CD4-positive, alpha-beta T cell treated with Interleukin-6 at 100 ng/mL for 8 hours (primary cell): ENCODE measurements at regions not wholly inside any gene's neighbourhood (a gene's known extent, or its start where the extent isn't known, plus 50 kb on each side); places are given as distances from the start of the nearest gene placed in this dataset.

Source experiments
- DNase-seq: peaks from one replicate; pipeline ENCODE4 v3.0.0-alpha.2; 2020; ENCODE audit warnings: mixed read lengths, low spot score

DNA sequence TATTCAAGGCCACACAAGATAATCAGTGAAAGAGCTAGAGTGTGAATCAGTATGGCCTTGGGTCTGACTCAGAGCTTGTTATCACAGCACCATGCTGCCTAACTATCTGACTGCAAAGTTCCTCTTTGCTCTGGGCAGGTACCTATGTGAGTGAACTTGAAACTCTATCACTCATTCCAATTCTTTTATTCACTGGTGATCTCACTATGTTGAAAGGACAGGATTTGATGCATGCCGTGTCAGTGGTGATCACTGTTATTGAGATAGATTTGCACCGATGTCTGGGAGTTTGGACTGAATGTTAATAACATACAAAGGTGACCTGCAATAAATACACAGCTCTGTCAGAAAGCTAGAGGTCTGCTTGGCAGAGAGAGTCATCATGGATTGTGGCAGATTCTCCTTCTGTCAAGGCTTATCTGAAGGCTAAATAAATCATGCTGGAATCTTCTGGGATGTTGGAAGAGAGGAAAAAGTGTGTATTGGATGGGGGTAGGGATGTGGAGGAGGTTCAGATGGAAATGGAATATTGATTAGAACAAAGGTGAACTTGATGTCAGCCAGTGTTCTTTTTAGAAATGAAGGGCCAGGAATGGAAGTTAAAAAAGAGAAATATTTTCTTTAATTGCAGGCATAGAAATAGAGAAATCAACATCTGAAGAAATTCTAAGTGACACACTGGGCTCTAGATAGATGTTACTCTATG is 91.8 kb upstream of the TNC start:
- no peak for DNase-seq

DNA sequence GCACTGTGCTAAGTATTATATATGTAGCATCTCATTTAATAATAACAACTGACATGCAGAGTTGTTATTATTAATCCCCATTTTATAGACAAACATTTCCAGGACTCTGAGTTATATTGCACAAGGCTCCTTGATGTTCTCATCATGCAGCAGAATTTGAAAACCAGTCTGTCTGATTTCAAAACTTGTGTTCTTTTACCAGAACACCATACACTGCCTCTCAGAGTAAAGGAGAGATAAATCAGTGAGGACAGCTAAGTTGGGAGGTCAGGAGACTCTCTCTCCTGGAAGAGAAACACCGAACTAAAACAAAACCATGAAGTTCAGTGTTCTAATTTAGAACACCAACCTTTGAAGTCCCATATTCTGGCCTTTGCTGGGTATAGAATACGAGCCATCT is 92.7 kb upstream of the TNC start:
- DNase-seq = no peak

DNA sequence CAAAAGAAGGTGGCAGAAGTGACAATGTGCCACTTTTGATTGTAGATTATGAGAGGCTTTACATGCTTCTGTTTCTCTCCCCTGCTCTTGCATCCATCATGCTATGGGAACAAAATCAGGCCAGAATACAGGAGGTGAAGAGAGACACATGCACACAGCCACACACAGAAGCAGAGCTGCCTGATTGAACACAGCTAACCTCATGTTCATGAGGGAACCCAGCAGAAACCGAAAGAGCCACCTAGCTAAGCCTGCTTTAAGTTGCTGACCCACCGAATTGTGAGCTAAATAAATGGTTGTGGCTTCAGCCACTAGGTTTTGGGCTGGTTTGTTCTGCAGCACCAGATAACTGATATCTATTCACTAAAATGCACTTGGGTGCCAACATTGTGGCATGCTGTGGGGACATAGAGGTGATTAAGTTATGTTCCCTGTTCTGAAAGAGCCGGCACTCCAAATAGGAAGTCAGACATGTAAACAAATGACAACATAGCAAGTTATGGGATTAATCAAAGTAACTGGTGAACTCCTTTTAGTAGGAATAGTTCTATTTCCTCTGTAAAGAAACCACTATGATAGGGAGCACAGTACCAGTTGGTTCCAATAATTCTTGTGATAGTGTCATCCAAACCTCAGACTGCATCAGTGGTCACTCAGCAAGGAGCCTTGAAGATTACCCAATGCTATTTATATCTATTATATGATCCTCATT is 93.6 kb upstream of the TNC start:
- no peak for DNase-seq

DNA sequence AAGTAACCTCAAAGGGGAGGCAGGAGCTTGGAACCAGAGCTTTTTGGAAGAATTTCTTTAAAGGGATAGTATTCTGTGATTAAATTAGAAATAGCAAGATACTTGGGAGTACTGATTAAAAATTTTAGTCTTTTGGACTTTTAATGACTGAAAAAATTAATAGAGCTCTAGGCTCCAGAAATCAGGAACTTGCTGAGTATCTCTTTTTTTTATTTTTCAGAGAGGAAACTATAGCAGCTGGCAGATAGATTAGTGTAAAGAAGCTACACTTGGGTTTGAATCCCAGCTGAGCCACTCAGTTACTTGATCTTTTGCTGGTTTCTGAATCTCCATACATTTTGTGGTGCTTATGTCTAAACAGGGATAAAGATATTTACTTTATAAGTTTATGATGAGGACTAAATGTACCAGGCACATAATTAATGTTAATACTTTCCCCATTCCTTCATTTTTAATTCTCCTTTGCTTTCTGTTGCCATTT is 94.2 kb upstream of the TNC start:
- DNase-seq = no peak

DNA sequence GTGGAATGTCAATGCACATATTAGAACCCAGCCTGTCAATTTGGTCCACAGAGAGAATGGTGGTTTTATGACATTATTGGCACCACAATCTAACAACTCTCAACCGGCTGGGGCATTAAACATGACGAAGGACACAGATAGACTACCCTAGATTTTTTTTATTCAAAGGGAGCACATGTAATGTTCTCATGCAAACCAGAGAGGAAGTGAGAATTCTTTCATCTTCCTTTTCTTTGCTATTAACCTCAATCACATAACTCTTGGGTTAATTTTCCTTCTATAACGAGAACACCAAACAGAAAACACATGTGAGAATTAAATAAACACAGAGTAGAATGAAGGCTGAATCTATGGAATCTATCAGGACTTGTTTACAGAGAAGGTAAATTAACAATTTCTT is 94.9 kb upstream of the TNC start:
- DNase-seq = no peak

DNA sequence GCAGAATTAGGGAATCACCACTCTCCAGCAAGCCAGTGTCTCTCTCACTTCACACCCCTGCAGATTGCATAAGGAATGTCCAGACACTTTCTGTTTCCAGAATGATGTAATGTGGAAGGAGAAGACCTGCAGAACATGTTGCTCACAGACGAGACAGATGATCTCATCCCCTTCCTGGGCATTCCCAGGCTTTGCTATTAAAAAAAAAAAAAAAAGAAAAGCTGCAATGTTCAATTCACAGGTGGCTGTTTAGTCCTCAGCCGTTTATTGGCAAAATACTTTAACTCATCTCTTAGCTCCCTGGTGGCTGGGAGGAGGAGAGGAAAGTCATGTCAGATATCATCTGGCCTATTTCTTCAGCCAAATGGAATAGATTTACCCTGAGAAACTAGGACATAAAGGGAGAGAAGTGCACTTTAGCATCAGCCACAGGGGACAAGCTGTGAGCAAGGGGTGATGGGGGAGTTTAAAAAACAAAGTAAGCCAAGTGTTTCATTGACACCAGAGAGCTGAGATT is 95.9 kb upstream of the TNC start:
- no peak for DNase-seq

DNA sequence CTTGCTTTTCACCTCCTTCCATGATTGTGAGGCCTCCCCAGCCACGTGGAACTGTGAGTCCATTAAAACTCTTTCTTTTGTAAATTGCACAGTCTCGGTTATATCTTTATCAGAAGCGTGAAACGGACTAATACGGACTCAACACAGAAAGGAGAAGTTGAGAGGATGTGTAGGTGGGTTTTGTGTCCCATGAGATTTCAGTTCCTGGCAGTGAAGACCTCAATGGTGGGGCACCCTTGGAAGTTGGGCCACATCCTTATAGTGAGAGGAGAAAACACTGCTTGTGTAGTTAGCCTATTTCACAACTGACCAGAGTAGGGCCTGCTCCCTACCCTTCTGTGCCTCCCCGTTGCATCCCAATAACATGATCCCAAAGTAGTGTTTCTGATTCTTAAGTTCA is 98.9 kb upstream of the TNC start:
- DNase-seq = no peak

DNA sequence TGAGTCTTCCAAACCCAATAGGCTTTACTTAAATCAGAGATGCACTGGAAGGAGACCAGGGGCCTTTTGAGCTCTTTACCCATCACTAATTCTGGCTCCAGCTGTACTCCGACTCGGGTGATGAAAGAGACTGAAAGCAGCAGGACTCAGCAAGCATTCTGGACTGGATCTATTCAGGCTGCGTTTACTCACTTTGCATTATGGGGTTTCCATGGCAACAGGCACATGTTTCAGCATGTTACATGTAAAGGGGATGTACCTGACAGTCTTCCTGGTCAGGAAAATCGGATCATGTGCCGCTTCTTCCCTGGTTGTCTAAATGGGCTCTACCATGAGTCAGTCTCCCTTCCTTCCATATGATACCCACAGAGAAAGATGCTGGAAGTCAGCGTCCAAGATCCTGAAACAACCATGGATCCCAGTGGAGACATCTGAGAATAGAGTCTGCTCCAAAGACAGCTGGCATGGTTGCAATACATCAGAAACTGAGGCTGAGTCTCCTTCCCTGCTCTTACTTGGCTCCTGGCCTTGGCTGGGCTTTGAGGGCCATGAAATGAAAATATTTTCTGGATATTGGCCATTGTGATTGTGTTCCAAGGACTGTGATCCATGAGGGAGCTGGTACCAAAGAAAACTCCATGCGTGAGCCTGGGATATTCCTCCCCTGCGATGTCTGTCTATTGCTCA is 102.5 kb upstream of the TNC start:
- DNase-seq = no peak

DNA sequence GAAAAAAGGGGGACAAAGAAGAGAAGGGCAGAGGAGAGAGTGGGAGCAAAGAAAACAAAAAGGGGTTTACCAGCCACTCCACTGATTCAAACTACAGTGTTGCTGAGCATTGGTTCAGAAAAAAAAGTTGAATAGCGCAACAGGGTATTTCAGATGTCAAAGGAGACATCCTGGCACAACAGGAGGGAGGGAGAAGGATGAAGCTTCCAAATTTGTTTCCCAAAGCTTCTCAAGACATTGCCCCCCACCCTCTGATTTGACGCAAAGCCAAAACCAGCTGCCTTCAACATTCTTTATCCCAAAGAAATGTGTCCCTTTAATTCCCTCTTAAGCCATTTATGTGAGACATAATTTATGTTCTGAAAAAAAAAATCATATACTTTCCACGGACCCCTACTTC is 105.5 kb upstream of the TNC start:
- no peak for DNase-seq

DNA sequence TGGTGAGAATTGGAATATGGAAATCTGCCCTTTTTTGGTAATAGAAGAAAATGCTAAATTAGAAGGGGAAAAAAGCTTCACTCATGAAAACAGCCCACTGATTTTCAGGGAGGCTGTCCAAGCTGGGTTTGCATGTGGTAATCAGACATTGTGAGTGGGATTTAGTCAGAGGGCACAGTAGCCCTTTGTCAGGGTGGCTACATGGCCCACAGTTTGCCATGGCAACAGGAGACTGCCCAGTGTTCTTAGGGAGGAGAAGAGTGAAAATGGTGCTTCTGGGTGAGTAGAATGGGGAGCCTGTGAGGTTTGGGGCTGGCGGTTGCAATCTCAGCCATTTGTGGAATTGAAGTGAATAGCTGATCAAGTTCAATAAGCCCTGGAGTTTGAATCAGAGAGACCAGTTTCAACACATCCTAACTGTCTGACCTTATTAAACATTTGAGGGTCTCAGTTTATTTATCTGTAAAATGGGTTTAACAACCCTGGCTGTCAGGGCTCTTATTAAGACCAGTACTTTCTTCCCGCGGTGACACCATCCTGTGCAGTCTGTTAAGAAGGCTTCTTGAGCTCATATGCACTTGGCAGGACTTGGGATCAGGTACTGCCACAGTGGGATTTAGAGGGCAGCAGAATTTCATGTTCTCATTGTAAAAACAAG is 107.6 kb upstream of the TNC start:
- no peak for DNase-seq

DNA sequence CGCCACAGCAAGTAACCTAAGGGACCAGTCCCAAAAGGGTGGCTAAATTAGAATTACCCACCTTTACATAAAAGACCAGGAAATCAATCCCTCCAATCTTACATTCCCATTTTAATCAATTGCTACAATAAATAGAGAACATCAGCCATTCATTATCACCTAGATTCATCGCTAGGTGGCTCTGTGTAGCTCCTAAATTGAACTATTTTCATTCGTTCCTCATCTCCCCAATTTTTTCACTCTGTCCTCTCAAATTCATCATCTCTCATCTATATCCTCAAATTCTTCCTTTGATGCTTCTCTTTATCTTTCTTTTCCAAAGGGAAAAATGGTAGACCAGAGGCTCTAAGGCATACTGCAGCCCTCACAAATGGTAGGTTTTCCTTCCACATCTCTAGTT is 108.2 kb upstream of the TNC start:
- no peak for DNase-seq

DNA sequence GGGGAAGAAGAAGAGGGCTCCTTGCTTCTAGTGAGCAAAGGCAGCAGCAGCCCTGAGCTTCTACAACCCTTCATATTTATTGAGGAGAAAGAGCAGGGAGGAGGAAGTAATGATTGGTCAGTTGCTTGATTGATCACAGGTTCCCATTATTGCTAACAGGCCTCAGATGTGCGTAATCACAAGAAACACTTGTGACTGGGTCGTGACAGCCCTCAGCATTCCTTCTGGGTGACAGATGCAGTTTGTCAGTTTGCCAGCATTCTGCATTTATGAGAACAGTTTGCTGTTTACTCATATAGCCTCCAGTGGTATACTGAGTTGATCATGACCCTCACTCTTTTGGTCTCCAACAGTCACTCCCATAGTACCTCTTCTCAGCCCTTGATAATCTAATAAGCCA is 111.5 kb upstream of the TNC start:
- no peak for DNase-seq

DNA sequence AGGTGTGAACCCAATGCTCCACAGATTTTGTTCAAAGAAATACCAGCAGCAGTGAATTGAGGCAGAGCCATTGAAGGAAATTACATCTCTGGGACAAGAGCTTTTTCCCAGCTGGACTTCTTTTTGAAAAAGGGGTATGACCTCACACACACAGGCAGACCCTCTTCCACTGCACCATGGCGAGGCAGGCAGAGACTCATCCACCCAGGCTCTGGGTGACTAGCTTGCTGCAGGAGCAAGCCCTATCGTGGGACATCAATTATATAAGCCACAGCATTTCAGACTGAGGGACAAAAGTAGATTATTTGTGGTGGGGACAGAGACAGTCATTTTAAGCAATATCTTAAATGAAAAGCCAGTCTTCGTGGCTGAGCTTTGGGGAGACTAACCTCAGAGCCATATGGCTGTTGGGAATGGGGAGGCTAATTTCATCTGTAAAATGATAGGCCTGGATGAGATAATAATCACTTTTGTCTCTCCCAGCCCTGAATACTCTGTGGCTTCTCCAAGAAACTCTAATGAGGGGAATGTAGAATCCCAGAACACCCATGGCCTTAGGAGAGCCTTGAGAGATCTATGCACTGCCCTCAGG is 113.1 kb upstream of the TNC start:
- no peak for DNase-seq

DNA sequence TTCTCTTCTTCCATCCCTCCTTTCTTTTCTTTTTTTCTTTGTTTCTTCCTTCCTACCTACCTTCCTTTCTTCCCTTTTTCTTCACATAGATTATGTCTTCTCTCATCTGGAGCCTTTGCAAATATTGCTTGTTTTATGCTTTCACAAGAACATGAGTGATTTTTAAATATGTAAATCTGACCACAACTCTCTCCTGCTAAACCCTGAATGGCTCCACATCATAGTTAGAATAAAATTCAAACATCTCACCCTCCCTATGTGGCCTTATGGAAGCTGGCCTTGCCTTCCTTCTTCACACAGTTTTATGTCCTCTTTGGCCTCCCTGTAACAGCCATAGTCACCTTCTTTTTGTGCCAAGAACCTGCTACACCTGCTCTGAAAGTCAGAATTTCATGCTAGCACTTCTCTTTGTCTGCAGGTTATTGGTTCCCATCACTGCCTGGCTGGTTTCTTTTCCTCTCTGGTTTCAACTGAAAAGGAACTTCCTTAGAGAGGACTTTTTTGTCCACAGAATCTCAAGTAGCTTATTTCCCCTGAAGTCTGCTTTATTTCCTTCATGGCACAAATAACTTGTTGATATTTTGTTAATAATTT is 114.3 kb upstream of the TNC start:
- DNase-seq = no peak

DNA sequence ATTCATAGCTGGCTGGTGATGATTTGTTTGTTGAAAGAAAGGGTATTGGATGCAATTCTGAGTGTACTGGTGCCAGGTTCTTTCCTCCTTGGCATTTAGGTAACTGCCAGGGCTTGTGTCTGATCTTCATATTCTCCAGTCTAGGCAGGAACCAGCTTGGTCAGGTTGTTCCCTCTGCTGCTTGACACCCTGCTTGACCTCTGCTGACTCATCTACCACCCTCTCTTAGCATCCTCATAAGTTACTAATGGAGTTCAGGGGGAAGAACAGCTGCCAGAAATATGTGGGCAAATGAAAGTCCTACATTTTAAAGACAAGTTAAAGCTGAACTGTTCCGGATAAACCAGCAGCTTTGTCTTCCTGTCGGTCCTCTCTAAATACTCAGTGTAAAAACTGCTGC is 116.1 kb upstream of the TNC start:
- no peak for DNase-seq

DNA sequence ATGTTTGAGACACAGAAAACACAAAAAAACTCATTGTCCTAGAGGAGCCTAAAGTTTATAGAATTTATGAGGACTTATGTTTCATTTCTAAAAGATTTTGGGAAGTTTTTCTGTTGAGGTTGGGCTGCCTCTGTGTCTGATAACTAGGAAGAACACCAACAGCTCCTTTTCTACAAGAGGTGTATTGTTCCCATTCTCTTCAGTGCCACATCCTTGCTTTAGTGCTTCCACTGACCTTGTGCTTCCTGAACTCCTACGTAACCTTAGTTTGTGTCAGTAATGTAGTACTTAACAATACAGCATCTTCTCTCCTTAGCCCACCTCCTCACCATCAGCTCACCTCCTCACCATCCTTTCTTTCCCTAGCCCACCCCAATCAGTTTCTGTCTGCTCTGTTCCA is 117.3 kb upstream of the TNC start:
- no peak for DNase-seq

DNA sequence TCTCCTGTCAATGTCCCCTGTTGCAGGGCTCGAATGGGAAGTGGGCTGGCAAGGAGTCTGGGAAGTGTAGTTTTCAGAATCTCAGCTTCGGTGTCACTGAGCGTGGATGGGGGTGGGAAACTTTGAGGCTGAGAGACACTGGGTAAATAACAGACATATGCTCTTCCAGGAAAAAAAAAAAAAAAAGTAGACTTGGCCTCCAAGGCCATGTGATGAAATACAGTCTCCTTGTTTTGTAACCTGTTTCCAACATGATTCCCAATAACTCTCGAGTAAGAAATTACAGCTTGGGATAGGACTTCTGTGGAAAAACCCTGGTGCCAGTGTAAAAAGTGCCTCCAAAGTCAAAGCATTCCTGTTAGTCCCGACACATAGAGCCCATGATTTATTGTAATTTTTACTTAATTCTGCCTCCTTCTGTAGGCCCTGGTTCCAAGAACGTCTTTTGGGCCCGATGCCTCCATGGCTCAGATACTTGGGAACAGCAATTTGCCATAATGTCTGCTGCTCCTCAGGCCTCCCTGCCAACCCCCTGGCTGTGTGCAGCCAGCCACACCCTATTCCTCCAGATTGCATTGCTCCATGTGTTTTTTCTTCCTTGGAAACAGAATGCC is 119.5 kb upstream of the TNC start:
- no peak for DNase-seq

DNA sequence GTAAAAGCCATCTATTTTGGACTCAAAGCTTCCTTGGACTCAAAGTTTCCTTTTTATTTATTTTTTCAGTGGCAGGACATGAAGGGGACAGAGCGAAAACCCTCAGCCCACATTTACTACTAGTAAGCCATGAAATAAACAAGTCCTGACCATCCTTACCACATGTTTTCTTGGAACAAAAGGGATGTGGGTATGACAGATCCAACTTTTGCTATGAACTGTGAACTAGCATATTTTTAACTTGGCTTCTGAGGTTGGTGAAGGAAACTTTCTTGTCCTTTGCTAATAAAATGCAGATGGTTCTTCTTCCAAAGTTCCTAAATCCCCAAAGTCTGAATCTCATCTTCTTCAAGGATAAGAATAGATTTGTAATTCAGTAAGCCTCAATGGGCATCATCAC is 122.7 kb upstream of the TNC start:
- no peak for DNase-seq

DNA sequence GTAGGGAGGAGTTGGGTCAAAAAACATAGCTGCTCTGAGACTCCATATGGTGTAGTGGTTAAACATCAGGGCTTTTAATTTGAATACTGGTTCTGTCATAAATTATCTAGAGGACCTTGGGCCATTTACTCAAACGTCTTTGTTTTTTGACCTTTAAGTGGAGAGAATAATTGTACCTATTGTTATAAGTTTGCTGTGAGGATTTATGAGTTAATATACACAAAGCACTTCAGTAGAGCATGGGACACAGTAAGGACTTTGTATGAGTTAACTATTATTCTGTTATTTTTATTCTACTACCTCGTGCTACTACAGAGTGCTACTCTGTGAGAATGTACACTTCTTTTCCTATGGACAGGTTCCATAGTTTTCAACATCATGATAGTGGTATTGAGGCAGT is 123.7 kb upstream of the TNC start:
- no peak for DNase-seq

DNA sequence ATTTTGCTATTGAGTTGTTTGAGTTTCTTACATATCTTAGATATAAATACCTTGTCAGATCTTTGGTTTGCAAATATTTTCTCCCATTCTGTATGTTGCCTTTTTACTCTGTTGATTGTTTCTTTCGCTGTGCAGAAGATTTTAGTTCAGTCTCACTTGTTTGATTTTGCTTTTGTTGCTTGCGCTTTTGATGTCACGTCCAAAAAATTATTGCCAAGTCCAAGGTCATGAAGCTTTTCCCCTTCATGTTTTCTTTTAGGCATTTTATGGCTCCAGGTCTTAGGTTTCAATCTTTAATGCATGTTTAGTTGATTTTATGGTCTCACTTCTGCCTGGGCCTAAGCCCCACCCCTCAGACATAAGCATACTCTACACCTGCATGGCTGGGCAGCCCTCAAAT is 131.5 kb upstream of the TNC start:
- no peak for DNase-seq

DNA sequence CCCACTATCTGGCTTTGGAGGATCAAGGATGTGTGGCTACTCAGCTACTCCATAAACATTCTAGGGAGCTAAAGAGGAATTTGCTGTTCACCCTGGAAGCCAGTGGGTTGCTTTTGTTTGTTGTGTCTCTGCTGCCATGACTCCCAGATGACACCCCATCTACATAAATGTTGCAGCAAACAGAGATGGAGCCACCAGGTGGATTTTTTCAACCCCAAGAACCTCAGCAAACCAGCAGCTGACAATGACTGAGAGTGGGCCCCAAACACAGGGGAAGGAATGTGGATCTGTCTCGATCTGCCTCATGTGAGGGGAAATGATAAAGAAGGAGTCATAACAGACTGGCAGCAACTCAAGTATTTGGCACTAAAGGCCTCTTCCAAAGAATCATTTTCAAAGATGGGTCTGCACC is 132.7 kb upstream of the TNC start:
- DNase-seq = no peak
